NCI-H526 treated with DMSO at 0.1 percent for 48 hours (cell line): ENCODE measurements at regions not wholly inside any gene's neighbourhood (a gene's known extent, or its start where the extent isn't known, plus 50 kb on each side); places are given as distances from the start of the nearest gene placed in this dataset.
"Not testable (repeated sequence)": the region's sequence is repeated elsewhere in the genome, so short reads cannot be mapped to it uniquely, and the experiment has no call there.

ENCODE experiments used
- DNase-seq: peaks from one replicate; lab custom pipeline; 2025; lab: John Stamatoyannopoulos, UW

DNA sequence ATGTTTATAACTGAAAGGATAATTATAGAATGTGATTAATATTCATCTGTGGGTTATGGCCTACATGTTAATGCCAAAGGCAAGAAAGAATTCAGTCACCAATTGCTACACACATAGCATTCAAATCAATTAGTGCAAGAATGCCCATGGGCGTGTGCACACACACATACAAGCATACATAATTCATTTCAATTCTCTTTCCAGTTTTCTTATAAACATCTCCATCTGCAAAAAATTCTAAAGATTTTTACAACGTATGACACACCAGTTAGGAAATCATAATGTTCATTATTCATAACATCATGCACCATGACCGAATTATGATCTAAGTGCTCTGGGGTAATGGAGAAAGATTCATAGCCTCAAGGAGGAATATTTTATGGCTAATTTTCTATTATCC lies 111.0 kb upstream of the ADTRP start:
- DNase-seq = no peak

DNA sequence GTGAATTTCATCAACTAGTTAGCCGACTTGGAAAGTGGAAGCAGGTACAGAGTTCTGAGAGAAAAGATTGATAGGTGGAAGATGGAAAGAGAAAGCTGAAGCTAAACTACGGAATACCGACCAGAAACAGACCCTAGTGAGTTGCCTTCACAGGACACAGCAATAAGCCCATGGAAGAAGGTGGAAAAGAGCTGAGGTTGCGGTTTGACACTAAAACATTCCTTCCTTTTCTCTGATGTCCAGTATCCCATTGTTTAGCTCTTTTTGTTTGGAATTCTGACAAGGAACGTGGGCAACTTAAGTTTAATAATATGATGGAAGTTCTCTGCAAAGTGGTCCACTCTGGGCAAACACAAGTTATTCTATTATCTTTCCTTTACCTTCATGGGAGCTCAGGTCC lies 110.1 kb upstream of the ADTRP start:
- no peak for DNase-seq

DNA sequence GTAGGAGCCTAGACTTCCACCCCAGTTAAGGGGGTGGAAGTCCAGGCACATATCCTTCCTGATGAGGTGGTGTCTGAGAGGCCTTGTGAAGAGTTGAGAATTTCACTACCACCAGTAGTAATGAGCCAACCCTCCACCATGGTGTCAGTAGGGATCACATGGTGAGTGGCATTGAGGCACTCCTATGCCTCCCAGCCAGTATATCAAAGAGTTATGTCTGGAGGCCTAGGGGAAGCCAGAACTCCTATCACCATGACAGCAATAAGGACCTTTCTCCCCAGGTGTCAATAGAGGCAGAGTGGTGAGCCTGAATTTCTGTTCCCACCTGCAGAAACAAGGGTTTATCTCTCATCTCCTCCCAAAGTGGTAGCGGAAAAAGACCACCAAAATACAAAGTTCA lies 106.6 kb upstream of the ADTRP start:
- no peak for DNase-seq

DNA sequence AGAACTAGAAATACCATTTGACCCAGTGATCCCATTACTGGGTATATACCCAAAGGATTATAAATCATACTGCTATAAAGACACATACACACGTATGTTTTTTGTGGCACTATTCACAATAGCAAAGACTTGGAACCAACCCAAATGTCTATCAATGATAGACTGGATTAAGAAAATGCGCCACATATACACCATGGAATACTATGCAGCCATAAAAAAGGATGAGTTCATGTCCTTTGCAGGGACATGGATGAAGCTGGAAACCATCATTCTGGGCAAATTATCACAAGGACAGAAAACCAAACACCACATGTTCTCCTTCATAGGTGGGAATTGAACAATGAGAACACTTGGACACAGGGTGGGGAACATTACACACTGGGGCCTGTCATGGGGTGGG lies 104.9 kb upstream of the ADTRP start:
- not testable (repeated sequence) for DNase-seq

DNA sequence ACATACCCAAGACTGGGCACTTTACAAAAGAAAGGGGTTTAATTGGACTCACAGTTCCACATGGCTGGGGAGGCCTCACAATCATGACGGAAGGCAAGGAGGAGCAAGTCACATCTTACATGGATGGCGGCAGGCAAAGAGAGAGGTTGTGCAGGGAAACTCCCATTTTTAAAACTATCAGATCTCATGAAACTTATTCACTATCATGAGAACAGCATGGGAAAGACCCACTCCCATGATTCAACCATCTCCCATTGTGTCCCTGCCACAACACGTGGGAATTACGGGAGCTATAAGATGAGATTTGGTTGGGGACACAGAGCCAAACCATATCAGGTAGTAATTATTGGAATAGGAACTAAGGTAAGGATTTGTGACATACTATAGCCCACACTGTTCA lies 101.6 kb upstream of the ADTRP start:
- not testable (repeated sequence) for DNase-seq

DNA sequence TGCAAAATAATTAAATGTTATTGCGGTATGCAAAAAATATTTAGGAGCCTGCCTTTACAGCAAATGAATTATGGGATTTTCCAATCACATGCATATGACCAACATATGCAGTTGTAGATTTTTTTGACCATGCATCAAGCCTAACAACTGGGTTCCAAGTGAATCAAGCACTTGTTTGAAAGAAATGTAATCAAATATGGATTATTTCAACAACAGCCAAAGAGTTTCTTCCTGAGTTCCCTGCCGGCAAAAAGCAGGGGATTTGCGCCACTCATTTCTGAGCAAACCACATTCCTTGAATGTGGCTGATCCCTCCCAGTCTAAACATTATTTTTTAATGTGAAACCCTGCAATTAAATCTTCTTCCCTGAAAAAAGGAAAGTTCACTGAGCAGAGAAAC lies 100.1 kb upstream of the ADTRP start:
- no peak for DNase-seq

DNA sequence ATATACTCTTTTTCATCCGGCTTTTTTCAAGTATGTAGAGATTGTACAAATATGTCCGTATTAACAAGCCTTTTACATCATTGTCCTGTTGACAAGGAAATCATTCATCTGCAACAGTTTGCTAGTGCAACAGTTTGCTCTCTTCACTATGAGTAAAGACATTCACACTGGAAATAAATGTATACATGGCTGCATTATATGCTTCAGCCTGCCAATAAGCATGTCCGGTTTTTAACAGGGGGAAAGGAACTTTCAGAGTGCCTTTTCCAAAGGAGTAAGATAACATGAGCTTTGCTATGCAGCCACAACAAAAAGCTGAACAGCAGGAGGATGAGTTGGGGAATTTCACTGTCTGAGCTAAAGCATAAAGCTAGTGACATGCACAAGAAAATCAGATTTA lies 99.4 kb upstream of the ADTRP start:
- DNase-seq = no peak

DNA sequence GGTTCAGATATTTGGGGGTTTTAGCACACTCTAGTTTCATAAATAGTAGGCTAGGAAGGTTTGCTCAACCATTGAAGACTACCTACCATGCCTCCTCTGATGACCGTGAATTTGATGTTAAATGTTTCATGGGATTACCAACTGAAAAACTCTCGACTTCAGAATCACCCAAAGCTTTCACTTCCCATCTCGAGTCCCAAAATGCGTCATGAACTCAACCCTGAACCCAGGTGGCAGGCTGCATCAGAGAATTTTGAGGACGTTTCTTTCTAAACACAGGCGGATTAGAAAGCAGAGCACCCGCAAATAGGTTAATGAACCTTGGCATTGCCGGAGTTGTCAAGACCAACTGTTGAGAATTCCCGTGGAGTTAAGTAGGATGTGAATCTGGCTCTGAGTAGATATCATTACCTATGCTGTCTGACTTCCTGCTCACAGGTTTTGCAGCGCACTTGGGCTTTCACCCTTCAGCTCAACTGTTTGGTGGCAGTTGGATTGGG lies 98.4 kb upstream of the ADTRP start:
- DNase-seq = no peak

DNA sequence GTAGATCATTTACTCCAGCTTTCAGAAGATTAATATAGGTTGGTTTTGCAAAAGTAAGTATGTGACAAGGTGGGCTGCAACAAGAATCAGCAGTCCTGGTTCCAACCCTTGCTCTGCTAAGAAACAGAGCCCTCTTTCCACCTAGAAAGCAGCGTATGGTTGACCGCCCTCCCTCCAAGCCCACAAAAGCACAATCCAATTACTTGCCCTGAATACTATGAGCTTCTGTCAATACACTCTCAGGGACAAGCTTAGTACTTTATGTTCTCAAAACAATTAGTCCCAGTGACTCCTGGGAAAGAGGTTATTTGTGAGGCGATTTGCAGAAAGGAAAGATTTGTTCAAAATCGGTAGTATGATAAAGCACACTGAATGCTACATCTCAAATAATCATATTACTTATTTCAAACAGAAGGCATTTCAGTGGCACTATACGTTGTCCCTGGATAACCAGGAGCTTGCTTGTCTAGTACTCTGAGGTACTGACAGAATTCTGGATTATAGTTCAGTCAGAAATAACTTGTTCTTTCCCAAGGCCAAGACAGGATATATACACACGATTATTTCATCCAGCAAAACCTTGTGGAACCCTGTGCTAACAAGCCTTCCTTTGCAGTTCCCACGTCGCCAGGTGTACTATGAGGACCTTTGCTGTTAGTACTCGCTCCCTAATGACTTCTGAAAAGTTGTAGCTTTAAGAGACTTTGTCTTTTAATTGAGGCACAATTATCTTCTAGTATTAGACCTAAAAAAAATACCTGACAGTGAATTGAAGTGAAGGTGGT lies 96.9 kb upstream of the ADTRP start:
- DNase-seq = no peak

DNA sequence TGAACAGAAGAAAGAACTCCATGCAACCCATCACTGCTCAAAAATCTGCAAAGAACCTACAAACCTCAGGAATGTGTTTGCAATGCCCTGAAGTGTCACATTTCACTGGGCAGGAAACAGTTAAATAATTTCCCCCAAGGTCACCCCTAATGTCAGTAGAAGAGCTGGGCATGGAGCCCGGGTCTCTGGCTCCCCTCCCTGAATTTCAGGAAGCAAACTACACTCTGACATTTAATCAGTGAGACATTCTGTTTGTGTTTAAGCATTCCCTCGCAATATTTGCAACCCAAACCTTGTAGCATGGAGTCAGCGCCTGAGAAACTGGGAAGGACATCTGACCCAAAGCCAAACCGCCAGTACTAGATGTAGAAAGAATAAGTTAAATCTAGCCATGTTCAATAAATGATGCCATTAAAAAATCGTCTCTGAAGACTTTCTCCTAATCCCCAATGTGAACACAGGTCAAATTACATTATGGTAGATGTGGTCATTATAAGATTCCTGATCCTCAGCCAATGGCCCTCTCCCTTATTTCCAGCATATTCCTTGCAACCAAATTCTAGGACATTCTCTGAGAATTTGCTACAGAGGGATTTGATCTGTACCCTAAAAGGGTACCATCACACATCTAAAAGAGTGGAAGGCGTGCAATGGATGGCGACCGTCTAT lies 91.2 kb upstream of the ADTRP start:
- DNase-seq = no peak

DNA sequence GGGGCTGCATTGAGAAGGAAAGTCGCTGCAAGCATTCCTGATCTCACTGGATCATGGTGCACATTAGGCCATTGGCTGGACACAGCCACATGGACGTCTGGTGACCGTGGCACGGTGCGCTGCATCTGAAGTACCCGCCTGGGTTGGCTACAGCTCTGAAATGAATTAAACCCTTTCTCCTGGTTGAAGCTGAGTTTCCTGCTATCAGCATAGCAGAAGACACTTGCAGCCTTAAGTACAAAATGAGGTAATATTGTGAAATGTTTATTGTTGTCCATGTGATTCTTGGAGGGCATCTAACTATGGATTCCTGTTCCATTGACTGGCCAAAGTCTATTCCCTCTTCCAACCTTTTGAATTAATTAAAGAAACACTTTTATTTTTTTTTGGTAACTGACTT lies 89.8 kb upstream of the ADTRP start:
- no peak for DNase-seq

DNA sequence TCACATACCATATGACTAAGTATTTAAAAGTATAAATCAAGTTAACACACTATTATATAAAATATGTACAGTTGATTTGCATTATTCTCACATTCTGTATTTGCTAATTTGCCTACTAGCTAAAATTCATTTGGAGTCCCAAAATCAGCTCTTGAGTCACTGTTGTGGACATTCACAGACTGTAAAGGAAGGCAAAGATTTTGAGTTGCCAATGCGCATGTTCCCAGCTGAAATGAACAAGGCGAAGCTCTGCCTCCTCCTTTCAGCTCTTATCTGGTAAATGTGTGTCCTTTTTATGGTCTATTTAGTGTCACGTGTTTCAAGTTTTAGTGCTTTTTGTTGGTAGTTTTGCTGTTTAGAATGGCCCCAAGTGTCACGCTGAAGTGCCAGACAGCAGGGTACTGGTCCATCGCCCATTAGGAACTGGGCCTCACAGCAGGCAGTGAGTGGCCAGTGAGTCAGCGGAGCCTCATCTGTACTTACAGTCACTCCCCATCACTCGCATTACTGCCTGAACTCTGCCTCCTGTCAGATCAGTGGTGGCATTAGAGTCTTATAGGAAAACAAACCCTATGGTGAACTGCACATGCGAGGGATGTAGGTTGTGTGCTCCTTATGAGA lies 87.2 kb upstream of the ADTRP start:
- DNase-seq = no peak

DNA sequence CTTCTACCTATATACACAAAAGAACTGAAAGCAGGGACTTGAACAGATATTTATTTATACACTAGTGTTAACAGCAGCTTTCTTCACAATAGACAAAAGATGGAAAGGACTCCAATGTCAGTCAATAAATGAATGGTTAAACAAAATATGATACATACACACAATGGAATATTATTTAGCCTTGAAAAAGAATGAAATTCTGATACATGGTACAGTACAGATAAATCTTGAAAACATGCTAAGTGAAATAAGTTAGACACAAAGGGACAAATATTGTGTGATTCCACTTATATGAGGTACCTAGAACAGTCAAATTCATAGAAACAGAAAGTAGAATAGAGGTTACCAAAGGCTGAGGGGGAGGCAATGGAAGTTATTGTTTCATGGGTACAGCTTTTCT lies 79.8 kb upstream of the ADTRP start:
- DNase-seq = no peak

DNA sequence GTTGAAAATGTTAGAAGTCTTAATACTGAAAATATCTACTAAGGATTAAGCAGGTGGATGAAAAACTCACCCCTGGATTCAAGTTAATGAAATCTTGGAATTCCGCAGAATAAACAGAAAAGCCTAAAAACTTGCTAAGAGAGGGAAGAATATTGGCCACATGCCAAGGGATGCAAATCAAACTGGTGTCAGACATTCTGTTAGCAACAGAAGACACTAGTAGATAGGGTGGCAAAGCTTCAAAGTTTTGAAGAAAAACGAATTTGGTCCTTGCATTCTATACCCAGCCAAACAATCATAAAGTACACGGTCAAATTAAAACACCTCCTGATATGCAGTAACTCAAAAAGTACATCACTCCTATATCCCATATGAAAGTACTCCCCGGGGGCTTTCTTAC lies 77.1 kb upstream of the ADTRP start:
- DNase-seq = no peak

DNA sequence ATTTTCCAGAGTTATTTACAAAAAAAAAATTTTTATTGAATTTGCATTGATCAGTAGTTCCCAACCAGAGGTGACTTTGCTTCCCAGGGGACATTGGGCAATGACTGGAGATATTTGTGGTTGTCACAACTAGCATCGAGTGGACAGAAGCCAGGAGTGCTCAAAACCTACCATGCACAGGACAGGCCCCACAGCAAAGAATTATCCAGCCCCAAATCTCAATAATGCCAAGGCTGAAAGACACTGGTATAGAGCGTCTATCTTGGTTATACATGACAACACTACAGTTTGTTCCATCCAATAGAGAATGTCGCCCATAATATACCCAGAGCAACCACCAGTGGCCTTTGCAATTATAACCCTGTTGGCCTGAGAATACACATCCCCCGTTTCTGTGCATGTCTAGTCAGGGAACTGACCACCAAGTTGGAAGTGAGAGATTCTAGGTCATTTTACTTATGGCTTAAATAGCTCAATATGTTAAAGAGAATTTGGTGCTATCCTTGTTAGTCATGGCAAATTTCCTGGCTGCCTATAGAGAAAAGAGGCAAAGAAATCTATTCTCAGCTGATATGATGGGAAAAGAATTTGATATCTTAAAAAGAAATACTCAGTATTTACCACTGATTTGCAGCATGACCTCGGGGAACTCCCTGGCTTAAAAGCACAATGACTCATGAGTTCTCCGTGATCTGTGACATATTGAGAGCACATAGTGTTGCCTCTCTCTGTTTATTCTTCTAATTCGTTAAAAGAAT lies 76.0 kb upstream of the ADTRP start:
- no peak for DNase-seq

DNA sequence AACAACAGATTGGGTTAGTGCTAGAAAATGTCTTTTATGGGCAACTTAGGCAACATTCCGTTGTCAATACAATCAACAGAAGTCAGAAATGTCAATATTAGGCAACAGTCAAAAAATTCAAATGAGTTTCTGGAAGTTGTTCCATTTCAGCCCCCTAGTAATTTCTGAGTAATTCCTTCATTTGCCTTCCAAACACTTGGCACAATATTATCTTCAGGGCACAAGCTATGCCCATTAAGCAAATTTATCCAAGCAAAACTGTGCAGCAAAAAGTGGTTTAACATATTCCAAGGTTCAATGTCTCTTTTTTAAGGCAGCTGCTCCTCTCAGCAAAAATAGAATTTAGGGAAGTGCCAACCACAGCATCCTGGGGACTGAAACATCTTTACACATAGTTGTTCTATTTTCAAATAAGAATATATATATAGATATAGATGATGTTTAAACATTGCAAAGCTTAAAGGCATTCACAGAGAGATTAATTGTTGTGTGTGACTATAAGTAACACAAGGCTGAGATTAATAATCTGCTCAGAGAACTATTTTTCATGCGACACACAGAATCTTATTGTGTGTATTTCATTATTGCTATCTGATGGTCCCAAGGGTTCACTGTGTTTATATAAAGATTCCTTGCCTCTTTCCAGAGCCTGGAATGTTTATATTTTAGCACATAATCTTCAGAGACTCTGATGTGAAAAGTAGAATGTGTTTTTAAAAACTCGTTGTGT lies 75.2 kb upstream of the ADTRP start:
- DNase-seq = peak; percentile 86

DNA sequence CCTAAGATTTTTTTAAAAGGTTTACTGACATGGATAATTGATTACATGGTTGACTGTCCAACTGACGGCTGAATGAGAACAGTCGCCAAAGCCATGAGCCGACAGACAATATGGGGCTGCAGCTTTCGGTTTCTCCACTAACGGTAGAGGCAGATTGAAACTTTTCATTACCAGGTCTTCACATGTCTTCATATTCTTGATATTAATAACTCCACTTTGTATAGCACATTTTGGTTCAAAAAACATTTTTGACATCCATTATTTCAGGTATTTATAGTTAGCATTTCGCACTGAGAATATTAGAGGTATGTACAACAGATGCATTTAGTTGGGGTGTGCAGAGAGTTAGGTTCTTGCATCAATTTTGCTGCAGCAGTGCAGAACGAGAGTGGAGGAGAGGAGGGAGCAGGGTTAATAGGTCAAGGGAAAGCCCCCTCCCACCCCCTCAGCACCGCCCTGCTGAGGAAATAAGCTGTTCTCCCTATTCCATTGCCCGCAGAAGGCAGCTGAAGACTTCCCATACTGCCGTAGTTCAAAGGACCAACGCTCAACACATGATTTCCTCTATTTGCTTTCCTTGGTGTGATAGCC lies 73.6 kb upstream of the ADTRP start:
- no peak for DNase-seq

DNA sequence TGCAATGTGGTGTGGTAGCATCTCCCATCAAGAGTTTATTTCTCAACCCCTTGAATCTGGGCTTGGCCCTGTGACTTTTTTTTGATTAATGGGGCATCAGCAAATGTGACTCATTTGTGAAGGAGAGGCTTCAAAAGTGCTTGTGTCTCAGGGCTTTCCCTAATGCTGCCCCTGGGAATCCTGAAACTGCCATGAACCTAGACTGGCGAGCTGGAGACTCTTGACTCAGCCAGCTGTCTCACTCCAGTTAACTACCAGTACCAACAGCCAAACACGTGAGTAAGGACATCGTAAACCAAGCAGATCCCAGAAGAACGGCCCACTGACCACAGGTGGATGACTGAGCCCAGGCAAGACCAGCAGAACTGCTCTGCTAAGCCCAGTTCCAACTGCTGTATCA lies 72.8 kb upstream of the ADTRP start:
- DNase-seq = no peak

DNA sequence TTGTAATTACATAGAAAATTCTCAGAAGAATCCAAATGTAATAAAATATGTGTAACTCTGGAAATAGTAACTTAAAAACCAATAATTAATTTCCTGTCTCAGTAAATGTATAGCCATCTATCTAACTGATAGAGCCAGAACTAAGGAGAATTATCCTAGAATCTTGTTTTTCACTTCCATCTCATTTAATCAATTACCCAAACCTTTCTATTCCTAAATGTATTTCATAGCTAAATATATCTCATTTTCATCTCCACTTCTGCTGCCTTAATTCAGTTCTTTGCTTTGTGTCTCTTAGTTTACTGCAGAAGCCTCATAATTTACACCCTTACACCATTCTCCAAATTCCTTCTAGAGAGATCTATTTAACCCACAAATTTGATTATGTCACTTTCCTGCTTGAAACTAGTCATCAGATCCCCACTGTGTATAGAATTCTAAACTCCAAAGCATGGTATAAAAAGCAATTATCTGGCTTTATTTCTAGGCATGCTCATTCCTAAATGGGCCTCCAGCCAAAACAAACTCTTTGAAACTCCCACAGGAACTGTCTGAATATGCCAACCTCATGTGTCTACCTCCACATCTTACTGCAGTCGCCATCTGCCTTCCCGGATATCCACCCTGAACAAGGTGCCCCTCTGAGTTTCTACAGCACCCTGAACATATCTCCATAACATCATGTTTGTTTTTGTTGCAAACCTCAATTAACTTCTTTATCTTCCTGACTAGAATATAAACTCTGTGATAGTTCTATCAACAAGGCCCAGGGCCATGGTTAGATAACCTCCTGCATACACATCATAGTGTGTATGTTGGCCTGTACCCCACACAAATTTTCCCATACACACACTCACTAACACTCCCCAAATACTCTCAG lies 70.5 kb upstream of the ADTRP start:
- DNase-seq = no peak

DNA sequence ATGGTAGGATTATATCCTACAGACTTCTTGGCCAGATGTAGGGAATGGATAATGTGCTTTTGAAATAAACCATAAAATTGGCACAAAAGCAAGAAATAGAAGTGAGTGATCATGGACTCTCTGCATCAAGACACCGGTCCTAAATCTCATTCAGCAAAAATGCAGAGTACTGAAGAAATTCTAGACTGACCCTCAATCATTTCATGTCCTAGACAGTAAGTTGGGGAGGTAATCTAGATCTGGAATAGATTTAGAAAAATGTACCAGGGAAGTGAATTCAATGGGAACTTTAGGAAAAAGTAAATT lies 69.7 kb upstream of the ADTRP start:
- DNase-seq = no peak
